H1 (cell line): ENCODE measurements at regions not wholly inside any gene's neighbourhood (a gene's known extent, or its start where the extent isn't known, plus 50 kb on each side); places are given as distances from the start of the nearest gene placed in this dataset.

Experiments used
- CTCF ChIA-PET: fragments of 300-600 bp; sonication (Branson Sonifier 250); formaldehyde crosslinking; loops from one replicate; lab custom pipeline; 2021; ENCODE audit not compliant: partially characterized antibody; lab: Charles Lee
- POLR2A ChIA-PET: fragments of 300-600 bp; sonication (Branson Sonifier 250); formaldehyde crosslinking; loops from one replicate; lab custom pipeline; 2021; ENCODE audit warnings: inconsistent platforms; ENCODE audit not compliant: partially characterized antibody; lab: Charles Lee
- DNase-seq, 2 experiments: peaks; one replicate each; pipeline versions ENCODE4 v3.0.0 to v3.0.0-alpha.2; 2010 to 2022; ENCODE audit warnings: low spot score in 2 of 2, low read depth in 1 of 2, mixed read lengths in 1 of 2
- FAIRE-seq: peaks from 2 replicates; lab custom pipeline; 2011; peaks lifted over from hg19 to GRCh38; lab: Jason Lieb, UNC
- H2AFZ ChIP-seq: 2 replicates; pipeline ENCODE4 v1.8.1; 2012; ENCODE audit warnings: low read length, inconsistent platforms
- H2AK5ac ChIP-seq: 2 replicates; pipeline ENCODE4 v1.6.1; 2013; ENCODE audit warnings: low read depth, low read length
- H2BK120ac ChIP-seq: replicated peaks from 2 replicates; pipeline ENCODE3; 2013; ENCODE audit warnings: low read depth, low read length, inconsistent platforms
- H2BK12ac ChIP-seq: 2 replicates; pipeline ENCODE4 v1.6.1; 2013; ENCODE audit warnings: low read depth, low read length
- H2BK15ac ChIP-seq: 2 replicates; pipeline ENCODE4 v1.6.1; 2013; ENCODE audit warnings: low read length
- H2BK20ac ChIP-seq: 2 replicates; pipeline ENCODE4 v1.6.1; 2013; ENCODE audit warnings: low read length
- H2BK5ac ChIP-seq: 2 replicates; pipeline ENCODE4 v1.6.1; 2013; ENCODE audit warnings: low read depth, low read length
- H3K14ac ChIP-seq: 2 replicates; pipeline ENCODE4 v1.6.1; 2013; ENCODE audit warnings: inconsistent platforms; ENCODE audit not compliant: insufficient read length
- H3K18ac ChIP-seq: 2 replicates; pipeline ENCODE4 v1.6.1; 2013; ENCODE audit warnings: low read length; ENCODE audit errors: extremely low read depth
- H3K23ac ChIP-seq: 2 replicates; pipeline ENCODE4 v1.6.1; 2013; ENCODE audit warnings: inconsistent platforms; ENCODE audit not compliant: insufficient read length
- H3K23me2 ChIP-seq: 2 replicates; pipeline ENCODE4 v1.6.1; 2013; ENCODE audit warnings: low read depth, low read length
- H3K27ac ChIP-seq: 2 replicates; pipeline ENCODE4 v1.6.1; 2011; ENCODE audit warnings: low read depth, low read length, inconsistent platforms
- H3K27me3 ChIP-seq, 4 experiments: replicated peaks in 1 of 4; 1 replicate in 1 of 4; 2 replicates in 3 of 4; pipeline versions ENCODE4 v1.6.1 to v1.8.1; 2011 to 2013; ENCODE audit warnings: low read length in 3 of 4, mild to moderate bottlenecking in 3 of 4, inconsistent platforms in 2 of 4, mixed read lengths in 2 of 4, moderate library complexity in 1 of 4; ENCODE audit not compliant: control insufficient read depth in 3 of 4, insufficient read depth in 3 of 4; ENCODE audit errors: extremely low read depth in 1 of 4
- H3K36me3 ChIP-seq, 4 experiments: 2 replicates each; pipeline versions ENCODE4 v1.6.1 to v1.8.1; 2011 to 2013; ENCODE audit warnings: mild to moderate bottlenecking in 4 of 4, low read length in 3 of 4, moderate library complexity in 2 of 4, control low read depth in 1 of 4, inconsistent platforms in 1 of 4; ENCODE audit not compliant: insufficient read depth in 4 of 4, control insufficient read depth in 2 of 4
- H3K4ac ChIP-seq: replicated peaks from 2 replicates; pipeline ENCODE3; 2013; ENCODE audit warnings: low read length, low read depth, mixed read lengths, inconsistent platforms; ENCODE audit not compliant: insufficient read length
- H3K4me1 ChIP-seq, 4 experiments: replicated peaks in 1 of 4; 1 replicate in 1 of 4; 2 replicates in 3 of 4; pipeline versions ENCODE4 v1.6.1 to v1.8.1; 2011 to 2013; ENCODE audit warnings: low read length in 3 of 4, inconsistent platforms in 2 of 4, mixed read lengths in 1 of 4; ENCODE audit not compliant: insufficient read depth in 4 of 4, control insufficient read depth in 3 of 4
- H3K4me2 ChIP-seq, 2 experiments: 2 replicates each; pipeline versions ENCODE4 v1.6.1 to v1.8.1; 2011 to 2013; ENCODE audit warnings: low read depth in 2 of 2, low read length in 2 of 2, control low read depth in 1 of 2, inconsistent platforms in 1 of 2, mild to moderate bottlenecking in 1 of 2; ENCODE audit not compliant: insufficient read depth in 1 of 2
- H3K4me3 ChIP-seq, 4 experiments: fragments of 200-600, 300-600 bp in 1 of 4; sonication (generic), shearing (Covaris generic), sonication (Bioruptor Twin) in 1 of 4; 2 replicates each; pipeline versions ENCODE4 v1.5.1 to v1.8.1; 2011 to 2016; ENCODE audit warnings: low read length in 4 of 4, low read depth in 3 of 4, control low read depth in 2 of 4, inconsistent platforms in 2 of 4, mild to moderate bottlenecking in 2 of 4, mixed read lengths in 1 of 4, moderate library complexity in 1 of 4; ENCODE audit not compliant: insufficient read depth in 2 of 4; ENCODE audit errors: extremely low read depth in 1 of 4
- H3K56ac ChIP-seq: replicated peaks from 2 replicates; pipeline ENCODE3; 2013; ENCODE audit warnings: low read depth, mild to moderate bottlenecking, mixed read lengths, low read length, inconsistent platforms; ENCODE audit not compliant: insufficient read length
- H3K79me1 ChIP-seq: 2 replicates; pipeline ENCODE4 v1.6.1; 2013; ENCODE audit warnings: low read depth, low read length, control low read depth
- H3K79me2 ChIP-seq, 2 experiments: 2 replicates each; pipeline versions ENCODE4 v1.6.1 to v1.8.1; 2012 to 2013; ENCODE audit warnings: low read length in 2 of 2, mild to moderate bottlenecking in 2 of 2, inconsistent platforms in 1 of 2; ENCODE audit not compliant: insufficient read depth in 2 of 2, control insufficient read depth in 1 of 2
- H3K9ac ChIP-seq, 4 experiments: replicated peaks in 1 of 4; 1 replicate in 1 of 4; 2 replicates in 3 of 4; pipeline versions ENCODE4 v1.6.1 to v1.8.1; 2011 to 2013; ENCODE audit warnings: low read depth in 3 of 4, low read length in 3 of 4, control low read depth in 2 of 4, mild to moderate bottlenecking in 2 of 4, moderate library complexity in 2 of 4, inconsistent platforms in 1 of 4; ENCODE audit errors: extremely low read depth in 1 of 4
- H3K9me3 ChIP-seq, 2 experiments: 2 replicates each; pipeline versions ENCODE4 v1.6.1 to v1.8.1; 2012 to 2013; ENCODE audit warnings: mild to moderate bottlenecking in 2 of 2, moderate library complexity in 2 of 2, control low read depth in 1 of 2, inconsistent platforms in 1 of 2, low read depth in 1 of 2, low read length in 1 of 2, mixed read lengths in 1 of 2; ENCODE audit not compliant: insufficient read depth in 2 of 2
- H4K20me1 ChIP-seq, 2 experiments: replicated peaks in 1 of 2; 2 replicates each; pipeline versions ENCODE3 to v1.8.1; 2011 to 2013; ENCODE audit warnings: inconsistent platforms in 2 of 2, low read length in 2 of 2, mild to moderate bottlenecking in 1 of 2; ENCODE audit not compliant: insufficient read depth in 2 of 2, control insufficient read depth in 1 of 2
- H4K5ac ChIP-seq: 2 replicates; pipeline ENCODE4 v1.6.1; 2013; ENCODE audit warnings: low read length, low read depth, mixed read lengths, inconsistent platforms; ENCODE audit not compliant: insufficient read length
- H4K8ac ChIP-seq: 2 replicates; pipeline ENCODE4 v1.8.0; 2013; ENCODE audit warnings: mild to moderate bottlenecking, moderate library complexity, low read length, inconsistent platforms; ENCODE audit not compliant: insufficient read depth; ENCODE audit errors: extremely low read depth
- H4K91ac ChIP-seq: replicated peaks from 2 replicates; pipeline ENCODE3; 2013; ENCODE audit warnings: low read length, mixed read lengths, inconsistent platforms; ENCODE audit not compliant: insufficient read length
- ASH2L ChIP-seq: fragments of 200-600, 300-600 bp; sonication (generic); IDR thresholded peaks from one replicate; pipeline ENCODE4 v1.7.1; 2017; ENCODE audit warnings: low read length
- CHD1 ChIP-seq: IDR thresholded peaks from 2 replicates; pipeline ENCODE4 v1.6.1; 2012; ENCODE audit warnings: low read depth, low read length, improper control_type of control experiment
- E2F6 ChIP-seq: IDR thresholded peaks from 2 replicates; pipeline ENCODE4 v1.6.1; 2012; ENCODE audit warnings: inconsistent platforms
- FOSL1 ChIP-seq: IDR thresholded peaks from 2 replicates; pipeline ENCODE4 v1.6.1; 2011; ENCODE audit warnings: mild to moderate bottlenecking, low read depth, low read length, moderate library complexity; ENCODE audit not compliant: insufficient read depth
- GABPA ChIP-seq: IDR thresholded peaks from 2 replicates; pipeline ENCODE4 v1.6.1; 2011; ENCODE audit warnings: mild to moderate bottlenecking, low read length, moderate library complexity, borderline replicate concordance; ENCODE audit not compliant: insufficient read depth
- JUN ChIP-seq: IDR thresholded peaks from 2 replicates; pipeline ENCODE4 v1.6.1; 2011; ENCODE audit warnings: low read depth, mild to moderate bottlenecking, improper control_type of control experiment, low read length
- JUND ChIP-seq: IDR thresholded peaks from 2 replicates; pipeline ENCODE4 v1.6.1; 2011; ENCODE audit warnings: mild to moderate bottlenecking, improper control_type of control experiment, low read length
- KDM1A ChIP-seq: fragments of 200-600, 300-600 bp; sonication (generic); IDR thresholded peaks from 2 replicates; pipeline ENCODE4 v1.7.1; 2016; ENCODE audit warnings: mild to moderate bottlenecking, low read length, borderline replicate concordance
- MAX ChIP-seq: IDR thresholded peaks from 2 replicates; pipeline ENCODE4 v1.6.1; 2012; ENCODE audit warnings: inconsistent platforms
- PHF8 ChIP-seq: fragments of 200-600 bp; sonication (generic); conservative IDR thresholded peaks from 2 replicates; pipeline ENCODE4 v1.7.1; 2012; ENCODE audit warnings: low read depth, mild to moderate bottlenecking, inconsistent platforms, low read length, moderate library complexity
- SP4 ChIP-seq: IDR thresholded peaks from 2 replicates; pipeline ENCODE4 v1.6.1; 2012; ENCODE audit warnings: low read length, inconsistent platforms
- TAF7 ChIP-seq: optimal IDR thresholded peaks from 2 replicates; pipeline ENCODE3; 2011; ENCODE audit warnings: low read depth, mild to moderate bottlenecking, inconsistent platforms, low read length, moderate library complexity, borderline replicate concordance
- TCF12 ChIP-seq: IDR thresholded peaks from 2 replicates; pipeline ENCODE4 v1.6.1; 2011; ENCODE audit warnings: low read depth, mild to moderate bottlenecking, low read length
- USF2 ChIP-seq: IDR thresholded peaks from 2 replicates; pipeline ENCODE4 v1.6.1; 2011; ENCODE audit warnings: low read length, improper control_type of control experiment
- WGBS, 2 experiments: shearing (Covaris generic) in 1 of 2; methylation state at CpG; one replicate each; pipeline versions ENCODE4 v1.1.6 to v1.1.7; 2013 to 2015; ENCODE audit warnings: low lambda C conversion rate in 2 of 2, mixed read lengths in 2 of 2, inconsistent platforms in 1 of 2, low coverage in 1 of 2, missing lambda C conversion rate in 1 of 2; ENCODE audit not compliant: insufficient replicate concordance in 2 of 2, insufficient coverage in 1 of 2, insufficient read length in 1 of 2; ENCODE audit errors: extremely low coverage in 1 of 2, missing lambda C conversion rate in 1 of 2; 5-methylcytosine and 5-hydroxymethylcytosine counted together

- Histone ChIP-seq H2AFZ (no peak overlapping the region), H3K14ac (no peak overlapping the region), H3K27ac (no peak overlapping the region), H3K79me2 (no peaks in the 10 kb centered on the region), H2BK12ac (no peak overlapping the region), H3K9me3 (no peaks in the 10 kb centered on the region), H2AK5ac (no peak overlapping the region), H3K4me1 (no peaks in the 10 kb centered on the region), H4K8ac (no peak overlapping the region), H3K4me3 (no peak overlapping the region), H4K5ac (no peak overlapping the region), H4K91ac (no peak overlapping the region), H3K23ac (no peak overlapping the region), H3K36me3 (no peaks in the 10 kb centered on the region), H3K4ac (no peak overlapping the region), H3K27me3 (no peaks in the 10 kb centered on the region), H3K79me1 (no peaks in the 10 kb centered on the region), H2BK120ac (no peak overlapping the region), H4K20me1 (no peaks in the 10 kb centered on the region), H3K4me2 (no peak overlapping the region), H2BK15ac (no peak overlapping the region), H3K9ac (no peak overlapping the region; a peak in 1 of 7 replicates), H2BK5ac (no peak overlapping the region), H3K56ac (no peak overlapping the region), H3K23me2 (no peaks in the 10 kb centered on the region), H3K18ac (no peak overlapping the region), H2BK20ac (no peak overlapping the region)
- no peak for DNase-seq
- CTCF ChIA-PET: interaction anchor here (0.6 to 1.4 kb wide), 4 partner anchors 11 to 611 kb away, joined by 3 read pairs; no protein-coding TSS in a partner anchor
- POLR2A ChIA-PET: no interaction called here
- 78% methylated on average over 3 of the region's 3 CpGs; no CpG with 5 or more reads in 1 of the 2 experiments for WGBS, 2 experiments
- FAIRE-seq: no peak
- TF ChIP-seq CHD1 (no peak), MAX (no peak), KDM1A (no peak), JUN (no peak), FOSL1 (no peak), GABPA (no peak), TAF7 (no peak), USF2 (no peak), JUND (no peak), SP4 (no peak), E2F6 (no peak), TCF12 (no peak), ASH2L (no peak), PHF8 (no peak)
Measured at GRCh38 chr9:3658964-3659363, 133.2 kb upstream of the RFX3 start.
